ENCODE measurements at regions not wholly inside any gene's neighbourhood (a gene's known extent, or its start where the extent isn't known, plus 50 kb on each side); places are given as distances from the start of the nearest gene placed in this dataset.
"Not testable (repeated sequence)": the region's sequence is repeated elsewhere in the genome, so short reads cannot be mapped to it uniquely, and the experiment has no call there.

GRCh38 chr5:17992291-17992690, 358.0 kb downstream of the TAF11L14 start:
- no peak overlapping the region for H3K4me3 ChIP-seq (ENCODE audit: low read depth, low read length)
- TF ChIP-seq, protein P1, sequence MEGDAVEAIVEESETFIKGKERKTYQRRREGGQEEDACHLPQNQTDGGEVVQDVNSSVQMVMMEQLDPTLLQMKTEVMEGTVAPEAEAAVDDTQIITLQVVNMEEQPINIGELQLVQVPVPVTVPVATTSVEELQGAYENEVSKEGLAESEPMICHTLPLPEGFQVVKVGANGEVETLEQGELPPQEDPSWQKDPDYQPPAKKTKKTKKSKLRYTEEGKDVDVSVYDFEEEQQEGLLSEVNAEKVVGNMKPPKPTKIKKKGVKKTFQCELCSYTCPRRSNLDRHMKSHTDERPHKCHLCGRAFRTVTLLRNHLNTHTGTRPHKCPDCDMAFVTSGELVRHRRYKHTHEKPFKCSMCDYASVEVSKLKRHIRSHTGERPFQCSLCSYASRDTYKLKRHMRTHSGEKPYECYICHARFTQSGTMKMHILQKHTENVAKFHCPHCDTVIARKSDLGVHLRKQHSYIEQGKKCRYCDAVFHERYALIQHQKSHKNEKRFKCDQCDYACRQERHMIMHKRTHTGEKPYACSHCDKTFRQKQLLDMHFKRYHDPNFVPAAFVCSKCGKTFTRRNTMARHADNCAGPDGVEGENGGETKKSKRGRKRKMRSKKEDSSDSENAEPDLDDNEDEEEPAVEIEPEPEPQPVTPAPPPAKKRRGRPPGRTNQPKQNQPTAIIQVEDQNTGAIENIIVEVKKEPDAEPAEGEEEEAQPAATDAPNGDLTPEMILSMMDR (IDR thresholded peaks at IDR 0.05; ENCODE audit: low read depth, low read length, missing control alignments), result no peak
- no peak for DNase-seq (ENCODE audit: low read depth)

GRCh38 chr5:17995997-17996396, 361.7 kb downstream of the TAF11L14 start:
- TF ChIP-seq, protein P1 (IDR thresholded peaks at IDR 0.05; ENCODE audit: low read depth, low read length, missing control alignments), result no peak
- H3K4me3 ChIP-seq (ENCODE audit: low read depth, low read length), result no peak overlapping the region
- DNase-seq (ENCODE audit: low read depth), result no peak

GRCh38 chr5:17999858-18000257, 365.6 kb downstream of the TAF11L14 start:
- H3K4me3 ChIP-seq (ENCODE audit: low read depth, low read length), result no peak overlapping the region
- no peak for DNase-seq (ENCODE audit: low read depth)
- TF ChIP-seq, protein P1 (IDR thresholded peaks at IDR 0.05; ENCODE audit: low read depth, low read length, missing control alignments), result no peak

- H3K4me3 ChIP-seq (ENCODE audit: low read depth, low read length), result no peak overlapping the region
- DNase-seq (ENCODE audit: low read depth), result no peak
- TF ChIP-seq, protein P1 (IDR thresholded peaks at IDR 0.05; ENCODE audit: low read depth, low read length, missing control alignments), result no peak
Observed at GRCh38 chr5:18000744-18001143, 366.5 kb downstream of the TAF11L14 start.

GRCh38 chr5:18003312-18003711, 369.1 kb downstream of the TAF11L14 start:
- TF ChIP-seq, protein P1 (IDR thresholded peaks at IDR 0.05; ENCODE audit: low read depth, low read length, missing control alignments), result no peak
- no peak overlapping the region for H3K4me3 ChIP-seq (ENCODE audit: low read depth, low read length)

GRCh38 chr5:18003784-18004183, 369.5 kb downstream of the TAF11L14 start:
- DNase-seq (ENCODE audit: low read depth), result no peak
- TF ChIP-seq, protein P1 (IDR thresholded peaks at IDR 0.05; ENCODE audit: low read depth, low read length, missing control alignments), result no peak
- H3K4me3 ChIP-seq (ENCODE audit: low read depth, low read length), result no peak overlapping the region

More at GRCh38 chr5:18003312-18003711, 369.1 kb downstream of the TAF11L14 start:
- no peak for DNase-seq (ENCODE audit: low read depth)

DNA sequence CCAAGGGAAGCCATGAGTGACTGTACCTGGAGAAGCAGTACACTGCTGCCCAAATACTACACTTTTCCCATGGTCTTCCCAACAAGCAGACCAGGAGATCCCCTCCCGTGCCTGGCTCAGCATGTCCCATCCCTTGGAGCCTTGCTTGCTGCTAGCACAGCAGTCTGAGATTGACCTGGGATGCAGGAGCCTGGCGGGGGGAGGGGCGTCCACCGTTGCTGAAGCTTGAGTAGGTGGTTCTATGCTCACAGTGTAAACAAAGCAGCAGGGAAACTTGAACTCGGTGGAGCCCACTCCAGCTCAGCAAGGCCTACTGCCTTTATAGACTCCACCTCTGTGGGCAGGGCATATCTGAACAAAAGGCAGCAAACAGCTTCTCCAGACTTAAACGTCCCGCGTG, 372.0 kb downstream of the TAF11L14 start:
- DNase-seq (ENCODE audit: low read depth); H3K4me3 ChIP-seq (ENCODE audit: low read depth, low read length): not testable (repeated sequence)

All from GM12864 (cell line).